ENCODE measurements at regions not wholly inside any gene's neighbourhood (a gene's known extent, or its start where the extent isn't known, plus 50 kb on each side); places are given as distances from the start of the nearest gene placed in this dataset.

DNA sequence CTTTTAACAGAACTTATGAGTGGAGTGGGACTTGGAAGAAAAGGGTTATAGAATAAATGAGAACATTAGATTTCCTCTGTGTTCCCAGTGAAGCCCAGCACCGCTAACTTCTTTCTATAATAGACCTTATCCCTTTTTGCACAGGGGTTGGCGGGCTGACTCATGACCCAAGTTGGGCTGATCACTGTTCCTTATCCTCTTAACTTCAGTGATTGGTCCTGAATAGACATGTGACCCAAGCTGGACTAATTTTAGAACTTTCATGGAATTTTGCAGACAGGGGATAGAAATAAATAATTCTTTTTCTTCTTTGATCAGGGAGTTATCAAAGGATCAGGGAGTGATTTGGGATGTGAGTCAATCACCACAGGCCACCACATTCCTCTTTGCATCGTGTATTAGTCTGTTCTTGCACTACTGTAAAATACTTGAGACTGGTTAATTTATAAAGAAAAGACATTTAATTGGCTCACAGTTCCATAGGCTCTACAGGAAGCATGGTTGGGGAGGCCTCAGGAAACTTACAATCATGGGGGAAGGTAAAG, 75.9 kb downstream of the UCHL1 start:
- TF ChIP-seq, protein P1, sequence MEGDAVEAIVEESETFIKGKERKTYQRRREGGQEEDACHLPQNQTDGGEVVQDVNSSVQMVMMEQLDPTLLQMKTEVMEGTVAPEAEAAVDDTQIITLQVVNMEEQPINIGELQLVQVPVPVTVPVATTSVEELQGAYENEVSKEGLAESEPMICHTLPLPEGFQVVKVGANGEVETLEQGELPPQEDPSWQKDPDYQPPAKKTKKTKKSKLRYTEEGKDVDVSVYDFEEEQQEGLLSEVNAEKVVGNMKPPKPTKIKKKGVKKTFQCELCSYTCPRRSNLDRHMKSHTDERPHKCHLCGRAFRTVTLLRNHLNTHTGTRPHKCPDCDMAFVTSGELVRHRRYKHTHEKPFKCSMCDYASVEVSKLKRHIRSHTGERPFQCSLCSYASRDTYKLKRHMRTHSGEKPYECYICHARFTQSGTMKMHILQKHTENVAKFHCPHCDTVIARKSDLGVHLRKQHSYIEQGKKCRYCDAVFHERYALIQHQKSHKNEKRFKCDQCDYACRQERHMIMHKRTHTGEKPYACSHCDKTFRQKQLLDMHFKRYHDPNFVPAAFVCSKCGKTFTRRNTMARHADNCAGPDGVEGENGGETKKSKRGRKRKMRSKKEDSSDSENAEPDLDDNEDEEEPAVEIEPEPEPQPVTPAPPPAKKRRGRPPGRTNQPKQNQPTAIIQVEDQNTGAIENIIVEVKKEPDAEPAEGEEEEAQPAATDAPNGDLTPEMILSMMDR (conservative IDR thresholded peaks at IDR 0.05; ENCODE audit: low read length) = no peak
- no peak overlapping the region for H3K4me3 ChIP-seq (ENCODE audit: low read length)
- DNase-seq (ENCODE audit: low read depth) = no peak

DNA sequence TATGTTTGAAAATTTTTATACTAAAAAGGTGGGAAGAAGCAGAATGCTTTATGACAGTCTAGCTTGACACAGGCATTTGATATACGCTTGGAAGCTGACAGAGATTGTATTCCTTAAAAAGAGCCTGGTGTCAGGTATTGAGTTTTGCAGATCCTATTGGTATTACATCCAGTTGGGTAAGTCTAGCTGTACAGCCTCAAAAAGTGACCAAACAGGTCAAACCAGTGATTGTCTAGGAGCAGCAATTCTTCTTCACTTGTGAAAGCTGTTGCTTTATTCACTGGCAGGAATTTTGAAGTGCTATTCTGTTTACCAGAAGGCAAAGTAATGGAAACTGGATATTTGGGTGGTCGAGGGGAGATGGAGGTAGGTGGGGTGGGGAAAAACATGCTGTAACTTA, 77.5 kb downstream of the UCHL1 start:
- DNase-seq (ENCODE audit: low read depth) = no peak
- TF ChIP-seq, protein P1 (conservative IDR thresholded peaks at IDR 0.05; ENCODE audit: low read length) = no peak
- H3K4me3 ChIP-seq (ENCODE audit: low read length) = no peak overlapping the region

DNA sequence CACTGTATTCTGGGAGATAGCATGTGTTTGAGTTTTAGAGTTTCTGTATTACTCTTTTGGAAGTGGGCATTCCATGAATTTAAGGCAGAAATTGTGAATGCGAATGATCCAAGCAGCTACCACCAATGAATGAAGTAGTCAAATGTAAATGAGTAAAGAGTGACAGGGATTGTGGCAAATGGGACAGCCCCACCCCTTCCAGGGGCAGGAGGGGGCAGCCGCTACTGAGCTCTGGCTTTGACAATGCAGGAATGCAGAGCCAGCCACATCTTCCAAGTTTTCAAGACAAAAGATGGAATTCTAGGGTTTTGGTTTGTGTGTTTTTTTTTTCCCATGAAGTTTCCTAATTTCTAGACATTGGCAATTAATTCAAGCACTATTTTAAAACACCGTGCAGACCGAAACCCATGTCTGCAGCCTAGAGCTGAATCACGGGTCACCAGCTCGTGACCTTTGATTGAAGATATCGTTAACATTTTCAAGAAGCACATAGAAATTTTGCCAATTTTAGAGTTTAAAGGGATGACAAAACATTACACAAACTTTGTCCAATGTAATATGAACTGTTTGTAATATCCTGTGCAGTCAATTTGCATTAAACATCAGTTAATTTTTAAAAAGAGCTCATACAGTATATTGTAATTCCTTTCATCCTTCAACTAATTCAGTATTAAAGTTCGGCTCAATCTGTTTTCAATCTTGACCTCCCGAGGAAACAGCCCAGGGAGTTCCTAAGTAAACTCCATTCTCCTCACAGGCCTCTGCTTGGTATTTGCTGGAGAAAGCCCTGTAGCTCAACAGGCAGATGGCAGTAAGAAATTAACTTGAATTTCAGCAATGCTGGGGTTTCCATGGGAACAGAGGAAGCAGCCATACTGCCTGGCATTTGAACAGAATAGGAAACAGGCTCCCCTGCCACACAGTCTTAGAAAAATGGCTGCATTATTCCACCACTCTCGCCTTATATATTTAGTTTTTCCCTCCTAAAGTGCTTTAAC, 83.4 kb downstream of the UCHL1 start:
- DNase-seq (ENCODE audit: low read depth) = peak; percentile 74
- TF ChIP-seq, protein P1 (conservative IDR thresholded peaks at IDR 0.05; ENCODE audit: low read length) = peak; percentile 14; the same call in 1 of the 2 replicates
- no peak overlapping the region for H3K4me3 ChIP-seq (ENCODE audit: low read length)

DNA sequence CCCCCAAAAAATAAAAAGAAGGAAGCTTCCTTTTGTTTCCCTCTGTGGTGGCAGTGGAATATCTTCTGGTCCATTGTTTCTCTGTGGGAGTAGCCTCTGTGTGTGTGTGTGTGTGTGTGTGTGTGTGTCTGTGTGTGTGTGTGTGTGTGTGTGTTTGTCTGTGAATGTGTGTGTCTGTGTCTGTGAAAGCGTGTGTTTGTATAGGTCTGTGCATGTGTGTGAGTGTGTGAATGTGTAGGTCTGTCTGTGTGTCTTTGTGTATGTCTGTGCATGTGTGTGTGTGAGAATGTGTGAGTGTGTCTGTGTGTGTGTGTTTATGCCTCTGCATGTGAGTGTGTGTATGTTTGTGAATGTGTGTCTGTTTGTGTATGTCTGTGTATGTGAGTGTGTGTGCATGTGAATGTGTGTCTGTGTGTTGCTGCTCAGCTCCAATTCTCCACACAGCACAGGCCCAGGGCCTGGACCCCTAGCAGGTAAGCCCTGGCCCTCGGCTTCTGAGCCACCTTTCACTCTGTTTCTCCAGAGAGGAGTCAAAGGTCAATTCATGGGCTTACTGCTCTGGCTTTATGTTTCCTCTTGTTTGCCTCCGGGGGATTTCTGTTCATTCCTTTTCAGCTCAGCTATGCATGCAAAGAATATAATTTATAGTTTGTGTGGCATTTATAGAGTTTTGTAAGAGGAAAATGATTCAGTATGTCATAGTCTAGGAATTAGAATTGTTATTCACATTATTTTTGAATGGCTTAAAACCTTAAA, 89.8 kb downstream of the UCHL1 start:
- TF ChIP-seq, protein P1 (conservative IDR thresholded peaks at IDR 0.05; ENCODE audit: low read length) = no peak
- H3K4me3 ChIP-seq (ENCODE audit: low read length) = no peak overlapping the region
- DNase-seq (ENCODE audit: low read depth) = no peak

DNA sequence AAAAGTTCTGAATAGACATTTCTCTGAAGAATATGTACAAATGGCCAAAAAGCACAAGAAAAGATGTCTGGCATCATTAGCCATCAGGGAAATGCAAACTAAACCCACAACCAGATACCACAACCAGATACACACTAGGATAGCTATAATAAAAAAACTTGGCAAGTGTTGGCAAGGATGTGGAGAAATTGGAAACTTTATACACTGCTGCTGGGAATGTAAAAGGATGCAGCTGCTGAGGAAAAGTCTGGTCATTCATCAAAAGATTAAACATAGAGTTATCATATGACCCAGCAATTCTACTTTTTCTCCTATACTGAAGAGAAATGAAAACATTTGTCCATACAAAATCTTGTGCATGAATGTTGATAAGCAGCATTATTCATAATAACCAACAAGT, 92.3 kb downstream of the UCHL1 start:
- no peak overlapping the region for H3K4me3 ChIP-seq (ENCODE audit: low read length)
- TF ChIP-seq, protein P1 (conservative IDR thresholded peaks at IDR 0.05; ENCODE audit: low read length) = no peak
- DNase-seq (ENCODE audit: low read depth) = no peak

DNA sequence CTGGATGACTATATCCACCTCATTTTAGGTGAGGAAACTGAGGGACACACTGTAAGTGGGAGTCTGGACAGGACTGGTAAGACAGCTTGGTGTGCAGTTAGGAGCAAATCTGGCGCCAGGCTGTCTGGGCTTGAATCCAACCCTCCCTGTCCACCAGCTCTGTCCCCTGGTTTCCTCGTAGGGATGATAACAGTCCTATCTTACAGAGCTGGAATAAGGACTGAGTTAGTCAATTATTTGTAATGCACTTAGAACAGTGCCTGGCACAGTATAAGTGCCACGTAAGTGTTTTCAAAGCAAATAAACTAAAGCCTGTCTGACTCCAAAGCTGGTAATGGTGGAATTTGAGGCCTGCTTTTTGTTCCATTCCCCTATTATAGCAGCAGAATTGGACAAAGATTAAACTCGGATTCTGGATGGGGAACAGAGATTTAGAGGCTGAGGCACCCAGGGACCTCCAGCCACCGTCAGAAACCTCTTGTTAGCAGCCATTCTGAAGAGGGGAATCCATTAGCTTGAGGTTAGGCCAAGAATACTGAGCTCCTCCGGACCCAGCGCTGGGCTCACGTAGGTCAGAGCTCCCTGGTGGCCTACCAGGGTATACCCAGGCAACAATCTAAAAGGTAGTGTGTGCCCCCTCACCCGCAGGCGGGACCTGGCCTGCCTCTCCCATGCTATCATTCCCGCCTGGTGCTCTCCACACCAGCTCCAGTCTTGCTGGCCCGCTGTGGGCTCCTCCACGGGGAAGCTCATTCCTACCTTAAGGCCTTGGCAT, 102.1 kb downstream of the UCHL1 start:
- no peak overlapping the region for H3K4me3 ChIP-seq (ENCODE audit: low read length)
- TF ChIP-seq, protein P1 (conservative IDR thresholded peaks at IDR 0.05; ENCODE audit: low read length) = no peak
- DNase-seq (ENCODE audit: low read depth) = no peak
